ENCODE measurements at regions not wholly inside any gene's neighbourhood (a gene's known extent, or its start where the extent isn't known, plus 50 kb on each side); places are given as distances from the start of the nearest gene placed in this dataset.

- Histone ChIP-seq H3F3A (replicated peaks; ENCODE audit: low read depth) (no peaks in the 10 kb centered on the region), H3K4me1 (ENCODE audit: insufficient read depth) (peaks cover 10% of the 10 kb centered on the region), H4K20me1 (replicated peaks; ENCODE audit: insufficient read depth) (no peaks in the 10 kb centered on the region), H3K4me3 (no peak overlapping the region), H3K79me2 (replicated peaks; ENCODE audit: insufficient read depth) (no peaks in the 10 kb centered on the region), H3K27ac (ENCODE audit: low read depth) (no peak overlapping the region), H3K36me3 (ENCODE audit: insufficient read depth) (no peaks in the 10 kb centered on the region), H2AFZ (peak overlapping the region; percentile 74; the same call in 1 of the 2 replicates), H3K9me2 (ENCODE audit: insufficient read depth) (no peaks in the 10 kb centered on the region), H3K27me3 (ENCODE audit: insufficient read depth) (no peaks in the 10 kb centered on the region), H3K4me2 (no peak overlapping the region)
- H3K27me3 Mint-ChIP-seq (ENCODE audit: insufficient read depth, low read depth, poor library complexity), result peaks cover 9% of the 10 kb centered on the region
- peaks cover 30% of the 10 kb centered on the region for H3K4me1 Mint-ChIP-seq
- DNase-seq (ENCODE audit: low spot score), result no peak
- no peak overlapping the region for H3K27ac Mint-ChIP-seq
- H3K4me3 Mint-ChIP-seq, result no peak overlapping the region
- TF ChIP-seq STAT1 (IDR thresholded peaks at IDR 0.05; ENCODE audit: unreplicated experiment), result no peak
- no peak for TF ChIP-seq ZNF462 (CRISPR knock-in tag; IDR thresholded peaks at IDR 0.05)
- TF ChIP-seq CREB1 (CRISPR knock-in tag; IDR thresholded peaks at IDR 0.05; ENCODE audit: low read depth), result no peak
- TF ChIP-seq CTCF (conservative IDR thresholded peaks at IDR 0.05; ENCODE audit: low read depth in 2 of 2), result no peak
- no peak for TF ChIP-seq ZNF331 (CRISPR knock-in tag; IDR thresholded peaks at IDR 0.05; ENCODE audit: low read depth)
- no peak for TF ChIP-seq NANOG (IDR thresholded peaks at IDR 0.05; ENCODE audit: borderline replicate concordance)
- no peak for TF ChIP-seq EZH2phosphoT487 (IDR thresholded peaks at IDR 0.05; ENCODE audit: unreplicated experiment)
- TF ChIP-seq ZNF114 (CRISPR knock-in tag; IDR thresholded peaks at IDR 0.05), result no peak
- TF ChIP-seq EZH2 (IDR thresholded peaks at IDR 0.05; ENCODE audit: low read depth, unreplicated experiment), result no peak
- ATAC-seq, result no peak
- H3K36me3 Mint-ChIP-seq (ENCODE audit: low read depth), result no peaks in the 10 kb centered on the region
- H3K9me3 Mint-ChIP-seq, result no peaks in the 10 kb centered on the region
Measured at GRCh38 chr9:89999176-89999533, 394.3 kb downstream of the GADD45G start.

Measured in GM23338 (cell line).